Neuronal stem cell (in vitro differentiated cells): ENCODE measurements at regions not wholly inside any gene's neighbourhood (a gene's known extent, or its start where the extent isn't known, plus 50 kb on each side); places are given as distances from the start of the nearest gene placed in this dataset.
"Not testable (repeated sequence)": the region's sequence is repeated elsewhere in the genome, so short reads cannot be mapped to it uniquely, and the experiment has no call there.

ENCODE experiments used
- DNase-seq: peaks from one replicate; pipeline ENCODE4 v3.0.0-alpha.2; 2013; ENCODE audit warnings: low spot score
- H2AFZ ChIP-seq: one replicate; pipeline ENCODE4 v1.6.1; 2013; ENCODE audit warnings: mild to moderate bottlenecking, low read length, inconsistent platforms
- H2AK5ac ChIP-seq: 2 replicates; pipeline ENCODE4 v1.6.1; 2013; ENCODE audit warnings: low read depth, mild to moderate bottlenecking, inconsistent platforms, low read length, moderate library complexity, mixed read lengths
- H2BK120ac ChIP-seq: 2 replicates; pipeline ENCODE4 v1.6.1; 2013; ENCODE audit warnings: low read depth, mild to moderate bottlenecking, inconsistent platforms, low read length, moderate library complexity, mixed read lengths
- H2BK12ac ChIP-seq: one replicate; pipeline ENCODE4 v1.6.1; 2013; ENCODE audit warnings: low read length, inconsistent platforms
- H2BK15ac ChIP-seq: 2 replicates; pipeline ENCODE4 v1.6.1; 2013; ENCODE audit warnings: mild to moderate bottlenecking, low read length, inconsistent platforms, mixed read lengths
- H2BK5ac ChIP-seq: one replicate; pipeline ENCODE4 v1.6.1; 2013; ENCODE audit warnings: inconsistent platforms, mild to moderate bottlenecking, low read length, moderate library complexity
- H3K14ac ChIP-seq: one replicate; pipeline ENCODE4 v1.6.1; 2013; ENCODE audit warnings: low read length, inconsistent platforms
- H3K18ac ChIP-seq: 2 replicates; pipeline ENCODE4 v1.6.1; 2013; ENCODE audit warnings: low read length, inconsistent platforms
- H3K23ac ChIP-seq: 2 replicates; pipeline ENCODE4 v1.6.1; 2013; ENCODE audit warnings: low read depth, mild to moderate bottlenecking, mixed read lengths, low read length, inconsistent platforms; ENCODE audit not compliant: poor library complexity
- H3K27ac ChIP-seq: replicated peaks from 3 replicates; pipeline ENCODE4 v1.5.1; 2013; ENCODE audit warnings: low read length, inconsistent platforms
- H3K27me3 ChIP-seq, 3 experiments: 2 replicates each; pipeline ENCODE4 v1.6.1; 2013; ENCODE audit warnings: low read length in 3 of 3, mild to moderate bottlenecking in 2 of 3, inconsistent platforms in 1 of 3, low read depth in 1 of 3, mixed read lengths in 1 of 3, moderate library complexity in 1 of 3; ENCODE audit not compliant: control insufficient read depth in 3 of 3, insufficient read depth in 3 of 3
- H3K36me3 ChIP-seq, 2 donors: replicated peaks in 1 of 2; 2 replicates each; pipeline ENCODE4 v1.6.1; 2013; ENCODE audit warnings: low read length in 2 of 2; ENCODE audit not compliant: control insufficient read depth in 2 of 2, insufficient read depth in 2 of 2
- H3K4ac ChIP-seq: 2 replicates; pipeline ENCODE4 v1.6.1; 2013; ENCODE audit warnings: inconsistent platforms, mild to moderate bottlenecking, low read length, moderate library complexity
- H3K4me1 ChIP-seq, 2 donors: 1 replicate in 1 of 2; 2 replicates in 1 of 2; pipeline ENCODE4 v1.6.1; 2013; ENCODE audit warnings: low read length in 2 of 2, low read depth in 1 of 2; ENCODE audit not compliant: control insufficient read depth in 2 of 2, insufficient read depth in 1 of 2
- H3K4me2 ChIP-seq: one replicate; pipeline ENCODE4 v1.6.1; 2013; ENCODE audit warnings: mild to moderate bottlenecking, low read length, inconsistent platforms; ENCODE audit not compliant: insufficient read depth, poor library complexity, severe bottlenecking
- H3K4me3 ChIP-seq, 2 donors: 2 replicates each; pipeline ENCODE4 v1.5.1; 2013; ENCODE audit warnings: low read length in 2 of 2, mild to moderate bottlenecking in 2 of 2, inconsistent platforms in 1 of 2, moderate library complexity in 1 of 2
- H3K79me1 ChIP-seq: one replicate; pipeline ENCODE4 v1.6.1; 2013; ENCODE audit warnings: low read depth, mild to moderate bottlenecking, inconsistent platforms, low read length, moderate library complexity
- H3K9ac ChIP-seq: one replicate; pipeline ENCODE4 v1.6.1; 2013; ENCODE audit warnings: mild to moderate bottlenecking, low read depth, low read length, inconsistent platforms; ENCODE audit not compliant: poor library complexity
- H3K9me3 ChIP-seq, 2 donors: replicated peaks in 1 of 2; 2 replicates each; pipeline versions ENCODE3 to v1.6.1; 2013; ENCODE audit warnings: low read length in 2 of 2, mild to moderate bottlenecking in 2 of 2, inconsistent platforms in 1 of 2, low read depth in 1 of 2, mixed read lengths in 1 of 2, moderate library complexity in 1 of 2; ENCODE audit not compliant: control insufficient read depth in 2 of 2, insufficient read depth in 1 of 2
- H4K8ac ChIP-seq: one replicate; pipeline ENCODE4 v1.6.1; 2013; ENCODE audit warnings: low read depth, mild to moderate bottlenecking, inconsistent platforms, low read length, moderate library complexity
- H4K91ac ChIP-seq: one replicate; pipeline ENCODE4 v1.6.1; 2013; ENCODE audit warnings: low read length, low read depth, mild to moderate bottlenecking, inconsistent platforms; ENCODE audit not compliant: poor library complexity
- WGBS, 2 donors: extraction: QIAGEN DNeasy Blood & Tissue Kit; methylation state at CpG; one replicate each; pipeline ENCODE4 v1.1.7; 2013; ENCODE audit warnings: missing lambda C conversion rate in 2 of 2, mixed read lengths in 1 of 2; ENCODE audit not compliant: insufficient read length in 2 of 2, insufficient replicate concordance in 1 of 2; ENCODE audit errors: extremely low coverage in 2 of 2; 5-methylcytosine and 5-hydroxymethylcytosine counted together

- H3K18ac ChIP-seq = no peak overlapping the region
- DNase-seq = no peak
- no peaks in the 10 kb centered on the region for H3K27me3 ChIP-seq
- no peak overlapping the region for H3K27ac ChIP-seq
- H4K91ac ChIP-seq = no peak overlapping the region
- no peak overlapping the region for H3K4ac ChIP-seq
- no peak overlapping the region for H2BK5ac ChIP-seq
- H3K36me3 ChIP-seq = peaks cover 8 to 96% of the 10 kb centered on the region in 2 donors
- no peak overlapping the region for H2BK120ac ChIP-seq
- H3K23ac ChIP-seq = no peak overlapping the region
- H3K79me1 ChIP-seq = peaks cover 2% of the 10 kb centered on the region
- H3K14ac ChIP-seq = no peak overlapping the region
- no peak overlapping the region for H2BK15ac ChIP-seq
- no peak overlapping the region for H2AK5ac ChIP-seq
- peaks cover 0 to 89% of the 10 kb centered on the region in 2 donors for H3K9me3 ChIP-seq
- H3K4me3 ChIP-seq = no peak overlapping the region
- no peak overlapping the region for H2AFZ ChIP-seq
- H3K4me1 ChIP-seq = no peaks in the 10 kb centered on the region
- H3K4me2 ChIP-seq = no peak overlapping the region
- no peak overlapping the region for H3K9ac ChIP-seq
- no peak overlapping the region for H2BK12ac ChIP-seq
- no peak overlapping the region for H4K8ac ChIP-seq
These were observed 146.1 kb upstream of the ZNF267 start for GRCh38 chr16:31727553-31727952.

GRCh38 chr16:31734265-31734664 is 139.3 kb upstream of the ZNF267 start:
- no peak overlapping the region for H3K23ac ChIP-seq
- H2BK15ac ChIP-seq = no peak overlapping the region
- no peak for DNase-seq
- no peak overlapping the region for H2BK120ac ChIP-seq
- H3K27me3 ChIP-seq = no peaks in the 10 kb centered on the region
- H3K4me1 ChIP-seq = no peaks in the 10 kb centered on the region
- no peak overlapping the region for H4K91ac ChIP-seq
- H3K79me1 ChIP-seq = peaks cover 2% of the 10 kb centered on the region
- H3K18ac ChIP-seq = no peak overlapping the region
- H3K14ac ChIP-seq = no peak overlapping the region
- H3K9ac ChIP-seq = no peak overlapping the region
- no peak overlapping the region for H3K4me2 ChIP-seq
- H3K36me3 ChIP-seq = peaks cover 6 to 90% of the 10 kb centered on the region in 2 donors
- no peak overlapping the region for H2BK12ac ChIP-seq
- H3K27ac ChIP-seq = no peak overlapping the region
- no peak overlapping the region for H3K4me3 ChIP-seq
- no CpG with 5 or more reads among the region's 3 CpGs for WGBS, 2 donors
- H4K8ac ChIP-seq = no peak overlapping the region
- no peak overlapping the region for H3K4ac ChIP-seq
- H3K9me3 ChIP-seq = peaks cover 3 to 84% of the 10 kb centered on the region in 2 donors
- H2BK5ac ChIP-seq = no peak overlapping the region
- H2AK5ac ChIP-seq = no peak overlapping the region
- H2AFZ ChIP-seq = no peak overlapping the region

- H2AK5ac ChIP-seq, H3K4me1 ChIP-seq, H3K4ac ChIP-seq, H4K91ac ChIP-seq, DNase-seq, H3K4me2 ChIP-seq, H3K9ac ChIP-seq, H2BK12ac ChIP-seq, H3K18ac ChIP-seq, H2BK5ac ChIP-seq, H3K14ac ChIP-seq, H4K8ac ChIP-seq, H3K79me1 ChIP-seq, H2BK15ac ChIP-seq, H3K23ac ChIP-seq, H3K27ac ChIP-seq, H3K27me3 ChIP-seq, H2BK120ac ChIP-seq, H3K4me3 ChIP-seq, H2AFZ ChIP-seq: not testable (repeated sequence)
- peaks cover 12 to 74% of the 10 kb centered on the region in 2 donors for H3K9me3 ChIP-seq
- peaks cover 4 to 26% of the 10 kb centered on the region in 2 donors for H3K36me3 ChIP-seq
These were observed 128.5 kb upstream of the ZNF267 start for GRCh38 chr16:31745098-31745497.

- no peak overlapping the region for H3K27ac ChIP-seq
- H3K4me3 ChIP-seq = no peak overlapping the region
- H2BK5ac ChIP-seq = no peak overlapping the region
- no CpG with 5 or more reads among the region's 2 CpGs for WGBS, 2 donors
- H3K4me2 ChIP-seq = no peak overlapping the region
- peaks cover 4 to 23% of the 10 kb centered on the region in 2 donors for H3K36me3 ChIP-seq
- DNase-seq = no peak
- H4K8ac ChIP-seq = no peak overlapping the region
- no peaks in the 10 kb centered on the region for H3K4me1 ChIP-seq
- H3K27me3 ChIP-seq = no peaks in the 10 kb centered on the region
- H2BK15ac ChIP-seq = no peak overlapping the region
- no peak overlapping the region for H4K91ac ChIP-seq
- no peak overlapping the region for H3K4ac ChIP-seq
- no peak overlapping the region for H2AFZ ChIP-seq
- no peak overlapping the region for H3K18ac ChIP-seq
- peaks cover 6% of the 10 kb centered on the region for H3K79me1 ChIP-seq
- H3K9me3 ChIP-seq = peaks cover 10 to 74% of the 10 kb centered on the region in 2 donors
- no peak overlapping the region for H3K23ac ChIP-seq
- no peak overlapping the region for H3K9ac ChIP-seq
- H2BK120ac ChIP-seq = no peak overlapping the region
- no peak overlapping the region for H2AK5ac ChIP-seq
- H3K14ac ChIP-seq = no peak overlapping the region
- no peak overlapping the region for H2BK12ac ChIP-seq
These were observed 127.7 kb upstream of the ZNF267 start for GRCh38 chr16:31745900-31746299.
